Neural crest cell (in vitro differentiated cells): ENCODE measurements at regions not wholly inside any gene's neighbourhood (a gene's known extent, or its start where the extent isn't known, plus 50 kb on each side); places are given as distances from the start of the nearest gene placed in this dataset.
"Not testable (repeated sequence)": the region's sequence is repeated elsewhere in the genome, so short reads cannot be mapped to it uniquely, and the experiment has no call there.

ENCODE experiments used
- DNase-seq: peaks from one replicate; pipeline ENCODE4 v3.0.0; 2021; ENCODE audit warnings: low read depth, mixed read lengths, low spot score
- H3K27ac Mint-ChIP-seq: one replicate; pipeline ENCODE4 v1.8.0; 2021; ENCODE audit warnings: mild to moderate bottlenecking, mixed read lengths; ENCODE audit not compliant: unreplicated experiment
- H3K27me3 Mint-ChIP-seq: 2 replicates; pipeline ENCODE4 v1.8.0; 2021; ENCODE audit warnings: low read depth, mild to moderate bottlenecking, mixed read lengths
- H3K36me3 Mint-ChIP-seq: 2 replicates; pipeline ENCODE4 v1.8.0; 2021; ENCODE audit warnings: low read depth, mild to moderate bottlenecking, mixed read lengths
- H3K4me1 Mint-ChIP-seq: 2 replicates; pipeline ENCODE4 v1.8.0; 2021; ENCODE audit warnings: mixed read lengths
- H3K4me3 Mint-ChIP-seq: one replicate; pipeline ENCODE4 v1.8.0; 2021; ENCODE audit warnings: mild to moderate bottlenecking, mixed read lengths
- H3K9me3 Mint-ChIP-seq: 2 replicates; pipeline ENCODE4 v1.8.0; 2021; ENCODE audit warnings: mixed read lengths
- CTCF ChIP-seq: fragments of 200-600 bp; sonication (generic); conservative IDR thresholded peaks from 2 replicates; pipeline ENCODE4 v1.5.0; 2021; ENCODE audit warnings: antibody characterized with exemption, mild to moderate bottlenecking

GRCh38 chr1:121544500-121544899, 359.7 kb downstream of the SRGAP2C start:
- TF ChIP-seq CTCF = no peak
- H3K4me3 Mint-ChIP-seq = no peak overlapping the region
- no peaks in the 10 kb centered on the region for H3K4me1 Mint-ChIP-seq
- H3K9me3 Mint-ChIP-seq = no peaks in the 10 kb centered on the region
- no peak overlapping the region for H3K27ac Mint-ChIP-seq
- no peak for DNase-seq
- H3K27me3 Mint-ChIP-seq = no peaks in the 10 kb centered on the region
- H3K36me3 Mint-ChIP-seq = no peaks in the 10 kb centered on the region

GRCh38 chr1:121545899-121546298, 361.1 kb downstream of the SRGAP2C start:
- H3K4me1 Mint-ChIP-seq, H3K36me3 Mint-ChIP-seq, DNase-seq, H3K4me3 Mint-ChIP-seq, H3K9me3 Mint-ChIP-seq, H3K27me3 Mint-ChIP-seq, H3K27ac Mint-ChIP-seq: not testable (repeated sequence)

GRCh38 chr1:121546830-121547591, 362.2 kb downstream of the SRGAP2C start:
- no peak for TF ChIP-seq CTCF
- no peaks in the 10 kb centered on the region for H3K27me3 Mint-ChIP-seq
- H3K27ac Mint-ChIP-seq = no peak overlapping the region
- no peaks in the 10 kb centered on the region for H3K9me3 Mint-ChIP-seq
- H3K4me1 Mint-ChIP-seq = no peaks in the 10 kb centered on the region
- no peak overlapping the region for H3K4me3 Mint-ChIP-seq
- H3K36me3 Mint-ChIP-seq = no peaks in the 10 kb centered on the region
- DNase-seq = no peak

GRCh38 chr1:121547726-121548125, 363.0 kb downstream of the SRGAP2C start:
- H3K9me3 Mint-ChIP-seq, H3K4me1 Mint-ChIP-seq, H3K4me3 Mint-ChIP-seq, H3K36me3 Mint-ChIP-seq, H3K27ac Mint-ChIP-seq, DNase-seq, H3K27me3 Mint-ChIP-seq: not testable (repeated sequence)

GRCh38 chr1:121550817-121551216, 366.0 kb downstream of the SRGAP2C start:
- H3K36me3 Mint-ChIP-seq, H3K4me3 Mint-ChIP-seq, DNase-seq, H3K9me3 Mint-ChIP-seq, H3K4me1 Mint-ChIP-seq, H3K27ac Mint-ChIP-seq, H3K27me3 Mint-ChIP-seq: not testable (repeated sequence)

- not testable (repeated sequence) for H3K36me3 Mint-ChIP-seq, H3K4me1 Mint-ChIP-seq, H3K27ac Mint-ChIP-seq, DNase-seq, H3K4me3 Mint-ChIP-seq, H3K27me3 Mint-ChIP-seq, H3K9me3 Mint-ChIP-seq
Observed at GRCh38 chr1:121551491-121551890, 366.7 kb downstream of the SRGAP2C start.

GRCh38 chr1:121556560-121556959, 371.8 kb downstream of the SRGAP2C start:
- H3K9me3 Mint-ChIP-seq, H3K4me1 Mint-ChIP-seq, H3K27me3 Mint-ChIP-seq, H3K4me3 Mint-ChIP-seq, DNase-seq, H3K36me3 Mint-ChIP-seq, H3K27ac Mint-ChIP-seq: not testable (repeated sequence)

GRCh38 chr1:121558034-121558433, 373.3 kb downstream of the SRGAP2C start:
- H3K27me3 Mint-ChIP-seq, H3K36me3 Mint-ChIP-seq, DNase-seq, H3K4me1 Mint-ChIP-seq, H3K9me3 Mint-ChIP-seq, H3K4me3 Mint-ChIP-seq: not testable (repeated sequence)
- H3K27ac Mint-ChIP-seq = peak overlapping the region; percentile 6
